SK-MEL-5 (cell line): ENCODE measurements at regions not wholly inside any gene's neighbourhood (a gene's known extent, or its start where the extent isn't known, plus 50 kb on each side); places are given as distances from the start of the nearest gene placed in this dataset.

Experiments
- DNase-seq: peaks from one replicate; pipeline ENCODE4 v3.0.0-alpha.2; 2016; ENCODE audit warnings: low read depth, low spot score
- in situ Hi-C: cut with HindIII; loops from 2 replicates; pipeline ENCODE4 v1.10.0; 2016; ENCODE audit warnings: low sequenced_read_pairs, high pct_unique_total_duplicates, low pct_unique_long_range_greater_than_20kb

GRCh38 chr13:44274771-44275205 lies 98.8 kb upstream of the SERP2 start:
- DNase-seq, result no peak
- in situ Hi-C loops, result no loop called here

DNA sequence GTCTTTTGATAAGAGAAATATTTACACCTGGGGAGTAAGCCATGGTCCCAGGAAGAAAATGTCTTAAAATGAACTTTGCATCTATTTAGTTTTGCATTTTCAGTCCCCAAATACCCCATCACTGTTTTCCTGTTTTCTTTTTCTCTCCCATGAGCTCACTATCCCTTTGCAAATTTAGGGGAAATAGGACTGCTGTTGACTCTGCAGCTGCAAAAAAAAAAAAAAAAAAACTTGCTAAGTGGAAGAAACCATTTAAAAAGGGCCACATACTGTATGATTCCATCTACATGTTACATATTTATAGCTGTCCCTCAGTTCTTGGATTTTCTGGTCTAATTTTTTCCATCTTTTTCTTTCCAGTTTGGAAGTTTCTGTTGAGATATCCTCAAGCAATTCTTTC lies 98.2 kb upstream of the SERP2 start:
- in situ Hi-C loops, result no loop called here
- DNase-seq, result no peak

DNA sequence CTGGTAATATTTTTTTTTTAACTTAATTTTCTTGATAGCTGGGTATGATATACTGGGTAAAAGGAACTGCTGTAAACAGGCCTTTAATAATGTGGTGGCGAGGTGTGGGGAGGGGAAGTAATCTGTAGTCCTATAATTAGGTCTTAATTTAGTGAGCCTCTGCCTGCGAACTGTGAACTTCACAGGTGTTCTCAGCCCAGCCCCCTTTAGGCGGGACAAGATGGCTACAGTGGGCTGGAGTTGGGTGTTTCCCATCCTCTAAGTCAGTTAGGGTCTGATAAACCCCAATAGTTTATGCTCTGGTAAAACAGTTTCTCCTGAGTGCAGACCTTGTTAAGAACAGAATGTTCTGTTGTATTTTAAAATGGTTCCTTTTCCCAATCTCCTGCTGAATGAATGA lies 97.6 kb upstream of the SERP2 start:
- no peak for DNase-seq
- in situ Hi-C loops, result no loop called here

DNA sequence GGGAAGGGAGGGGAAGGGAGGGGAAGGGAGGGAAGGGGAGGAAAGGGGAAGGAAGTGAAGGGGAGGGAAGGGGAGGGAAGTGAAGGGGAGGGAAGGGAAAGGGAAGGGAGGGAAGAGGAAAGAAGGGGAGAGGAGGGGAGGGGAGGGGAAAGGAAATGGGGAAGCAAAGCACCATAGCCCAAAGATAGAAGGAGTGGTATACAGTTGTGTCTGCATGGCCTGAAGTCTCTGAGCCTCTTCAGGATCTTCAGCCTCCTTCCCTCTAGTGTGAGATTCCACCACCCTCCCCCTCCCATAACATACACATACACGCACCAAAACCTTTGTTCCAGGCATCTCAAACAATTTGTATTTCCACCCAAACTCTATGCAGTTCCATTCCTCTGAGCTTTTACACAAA lies 96.2 kb upstream of the SERP2 start:
- DNase-seq, result no peak
- in situ Hi-C loops, result no loop called here

GRCh38 chr13:44278166-44278565 lies 95.5 kb upstream of the SERP2 start:
- in situ Hi-C loops, result no loop called here
- DNase-seq, result no peak

- peak; percentile 24 for DNase-seq
- in situ Hi-C loops, result no loop called here
Observed at GRCh38 chr13:44280456-44280855, 93.2 kb upstream of the SERP2 start.

DNA sequence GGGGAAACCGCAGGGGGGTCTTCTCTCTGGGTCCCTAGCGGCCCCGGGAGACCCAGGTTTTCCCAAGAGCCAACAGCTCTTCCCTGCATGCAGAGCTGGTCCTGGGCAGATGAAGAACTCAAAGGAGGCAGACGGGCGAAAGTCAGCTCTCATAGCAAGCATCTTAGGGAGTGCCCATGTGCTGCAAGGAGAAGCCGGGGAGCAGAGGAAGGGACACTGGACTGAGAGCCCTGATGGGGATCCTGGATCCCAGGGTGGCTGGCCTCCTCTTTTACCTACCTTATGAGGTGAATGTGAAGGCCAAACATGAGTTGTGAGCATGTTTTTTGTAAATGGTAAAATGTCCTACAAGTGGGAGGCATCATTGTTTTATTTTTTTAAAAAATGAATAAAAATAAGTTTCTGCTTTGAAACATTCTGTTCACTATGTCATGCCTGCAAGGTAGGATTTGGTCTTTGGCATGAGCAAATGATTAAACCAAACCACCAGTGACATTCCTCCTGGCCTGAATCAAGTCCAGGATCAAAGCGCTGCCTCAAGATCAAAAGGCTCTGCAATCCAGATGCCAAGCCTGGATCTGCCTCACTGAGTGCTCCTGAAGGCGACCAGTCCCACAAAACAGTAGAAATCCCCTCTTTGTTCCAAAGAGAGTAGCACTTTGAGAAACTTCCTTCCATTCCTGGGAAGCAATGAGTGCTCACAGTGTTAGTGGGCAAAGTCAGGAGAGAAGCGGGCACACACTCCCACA lies 92.2 kb upstream of the SERP2 start:
- in situ Hi-C loops, result no loop called here
- DNase-seq, result no peak

- in situ Hi-C loops, result no loop called here
- no peak for DNase-seq
Observed at GRCh38 chr13:44283600-44283999, 90.0 kb upstream of the SERP2 start.

DNA sequence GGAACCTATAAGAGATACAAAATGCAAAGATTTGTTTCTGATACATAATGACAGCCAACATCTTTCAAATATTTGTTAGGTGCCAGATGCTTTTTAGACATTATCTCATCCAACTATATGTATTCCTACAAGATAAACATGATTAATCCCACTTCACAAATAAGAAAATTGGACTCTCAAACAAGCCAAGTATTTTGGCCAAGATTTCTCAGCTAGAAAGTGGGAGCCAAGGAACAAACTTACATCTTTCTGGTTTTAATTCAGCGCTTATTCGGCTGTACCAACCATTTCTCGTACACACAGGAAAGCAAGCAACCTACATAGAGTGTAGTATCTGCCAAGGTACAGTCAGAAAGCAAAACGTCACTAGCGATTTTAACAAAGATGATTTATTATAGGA lies 85.7 kb upstream of the SERP2 start:
- in situ Hi-C loops, result no loop called here

GRCh38 chr13:44292545-44292944 lies 81.1 kb upstream of the SERP2 start:
- in situ Hi-C loops, result no loop called here
- no peak for DNase-seq

More for the DNA sequence above, 85.7 kb upstream of the SERP2 start:
- no peak for DNase-seq

GRCh38 chr13:44293374-44293773 lies 80.2 kb upstream of the SERP2 start:
- in situ Hi-C loops, result no loop called here
- DNase-seq, result no peak

- in situ Hi-C loops, result no loop called here
- no peak for DNase-seq
Observed at GRCh38 chr13:44293908-44294735, 79.5 kb upstream of the SERP2 start.

DNA sequence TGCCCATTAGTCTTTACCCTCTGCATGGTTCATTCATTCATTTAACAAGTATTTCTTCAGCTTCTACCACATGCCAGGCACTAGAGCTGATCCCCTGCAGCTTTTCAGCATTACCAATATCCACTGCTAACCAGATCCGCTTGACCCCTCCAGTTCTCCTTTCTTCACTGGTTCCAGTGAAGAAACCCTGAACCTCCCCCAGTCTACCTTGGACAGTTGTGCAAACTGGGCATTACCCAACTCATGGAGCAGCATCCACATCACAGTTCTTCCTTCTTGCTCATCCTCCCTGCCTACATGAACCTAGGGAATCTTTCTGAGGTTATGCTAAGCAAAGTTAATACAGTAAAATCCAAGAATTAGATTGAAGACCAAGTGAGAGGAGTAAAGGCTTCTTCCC lies 78.7 kb upstream of the SERP2 start:
- in situ Hi-C loops, result no loop called here
- DNase-seq, result no peak

DNA sequence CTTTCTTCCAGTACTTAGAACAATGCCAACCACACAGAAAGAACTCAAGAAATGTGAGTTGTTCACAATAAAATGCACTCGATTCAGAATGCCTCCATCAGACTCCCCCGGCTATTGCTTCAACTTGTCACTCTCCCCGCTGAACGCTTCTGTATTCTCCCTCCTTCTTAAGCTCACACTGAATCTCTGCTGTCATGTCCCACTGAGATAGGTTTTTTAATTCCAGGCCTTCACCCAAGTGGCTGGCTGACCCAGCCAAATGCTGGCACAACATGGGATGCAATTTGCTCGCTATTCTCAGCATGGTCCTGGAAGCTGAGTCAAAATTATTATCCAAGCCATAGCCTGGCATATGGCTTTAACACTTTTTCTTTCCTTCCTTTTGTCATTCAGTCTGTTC lies 76.8 kb upstream of the SERP2 start:
- in situ Hi-C loops, result no loop called here
- no peak for DNase-seq

DNA sequence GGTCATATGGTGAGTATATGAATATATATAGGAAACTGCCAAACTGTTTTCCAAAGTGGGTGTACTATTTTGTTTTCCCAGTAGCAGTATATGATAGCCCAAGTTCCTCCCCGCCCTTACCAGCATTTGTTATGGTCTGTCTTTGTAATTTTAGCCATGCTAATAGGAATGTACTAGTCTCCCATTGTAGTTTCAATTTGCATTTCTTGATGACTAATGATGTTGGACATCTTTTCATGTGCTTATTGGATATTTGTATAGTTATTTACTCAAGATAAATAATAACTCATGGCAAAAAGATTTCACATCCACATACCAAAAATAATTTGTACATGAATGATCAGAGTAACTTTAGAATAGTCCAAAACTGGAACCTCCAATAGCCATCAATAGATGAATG lies 75.3 kb upstream of the SERP2 start:
- no peak for DNase-seq

GRCh38 chr13:44299152-44299943 lies 74.3 kb upstream of the SERP2 start:
- in situ Hi-C loops, result no loop called here
- no peak for DNase-seq

More for the DNA sequence above, 75.3 kb upstream of the SERP2 start:
- in situ Hi-C loops, result no loop called here

- no peak for DNase-seq
- in situ Hi-C loops, result no loop called here
Observed at GRCh38 chr13:44300895-44301638, 72.6 kb upstream of the SERP2 start.

DNA sequence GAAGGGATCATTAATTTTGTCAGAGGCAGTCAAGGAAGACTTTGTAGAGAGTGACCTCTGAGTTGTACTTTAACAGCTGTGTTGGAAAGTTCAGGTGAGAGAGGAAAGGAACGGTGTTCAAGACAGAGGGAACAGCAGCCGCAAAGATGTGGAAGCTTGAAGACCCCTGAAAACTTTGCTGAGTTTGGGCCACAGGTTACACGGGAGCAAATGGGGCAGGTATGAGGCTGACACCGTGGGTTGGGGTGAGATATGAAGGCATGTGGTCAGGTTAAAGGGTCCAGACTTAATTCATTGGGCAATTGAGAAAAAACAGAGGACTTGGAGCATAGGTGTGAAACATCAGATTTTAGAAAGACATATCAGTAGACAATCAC lies 72.0 kb upstream of the SERP2 start:
- in situ Hi-C loops, result no loop called here
- no peak for DNase-seq
